Left hindlimb (tissue), 1 donor: ENCODE measurements at regions not wholly inside any gene's neighbourhood (a gene's known extent, or its start where the extent isn't known, plus 50 kb on each side); places are given as distances from the start of the nearest gene placed in this dataset.
A peak's percentile ranks its signal among the peaks of the same experiment; 100 is the strongest.

Source experiments
- DNase-seq: peaks from one replicate; pipeline ENCODE4 v3.0.0-alpha.2; 2018

DNA sequence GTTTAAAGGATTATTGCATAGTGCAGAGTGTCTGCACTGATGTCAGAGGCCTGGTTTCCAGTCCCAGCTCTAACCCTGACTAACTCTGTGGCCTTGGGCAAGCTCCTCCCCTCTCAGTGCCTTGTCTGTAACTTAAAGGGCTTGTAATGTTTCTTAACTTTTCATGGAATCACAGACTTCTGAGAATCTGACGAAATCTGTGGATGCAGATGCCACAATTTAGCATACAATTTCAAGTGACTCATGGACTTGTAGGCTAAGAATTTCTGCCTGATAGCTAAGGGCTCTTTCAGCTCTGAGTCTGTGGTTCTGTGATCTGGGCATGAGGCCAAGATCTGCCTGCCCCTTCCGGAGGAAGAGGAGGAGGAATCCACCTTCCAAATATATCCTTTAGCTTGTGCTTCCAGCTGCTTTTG is 236.9 kb downstream of the AR start:
- peak; percentile 73 for DNase-seq

GRCh38 chrX:67781132-67781531 is 237.3 kb downstream of the AR start:
- no peak for DNase-seq

DNA sequence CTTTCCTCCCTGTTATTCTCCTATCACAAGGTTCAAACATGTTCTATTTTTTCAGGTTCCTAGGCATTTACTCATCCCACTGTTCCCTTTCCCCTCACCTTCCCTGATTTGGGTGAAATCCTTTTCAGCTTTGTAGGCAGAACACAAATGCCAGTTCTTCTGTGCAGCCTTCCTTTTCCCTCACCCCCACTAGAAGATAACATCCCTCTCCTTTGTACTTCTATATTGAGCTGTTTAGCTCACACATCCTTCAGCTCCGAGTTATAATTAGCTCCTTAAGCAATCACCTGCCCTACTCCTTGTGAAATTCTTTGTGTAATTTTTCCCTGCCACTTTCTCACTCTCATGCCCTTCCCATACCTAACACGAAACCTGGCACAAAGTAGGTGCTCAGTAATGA is 240.9 kb downstream of the AR start:
- DNase-seq, result no peak

GRCh38 chrX:67787196-67787595 is 243.4 kb downstream of the AR start:
- no peak for DNase-seq

DNA sequence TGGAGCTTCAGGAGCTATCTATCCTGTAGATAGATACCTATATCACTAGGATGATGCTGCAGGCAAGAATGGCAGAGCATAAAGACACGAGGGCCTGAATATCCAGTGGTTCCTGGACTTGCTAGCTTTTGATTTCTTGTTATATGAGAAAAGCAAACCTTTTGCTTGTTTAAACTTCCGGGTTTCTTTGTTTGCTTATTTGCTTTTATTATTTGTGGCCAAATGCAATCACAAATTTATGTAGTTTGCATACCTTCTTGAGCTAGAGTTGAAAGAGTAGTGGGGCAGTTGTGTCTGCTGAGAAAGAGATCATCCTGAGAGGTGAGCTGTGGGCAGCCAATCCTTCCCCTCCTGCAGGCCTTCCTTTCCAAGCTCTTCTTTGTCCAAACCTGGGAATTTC is 245.7 kb downstream of the AR start:
- no peak for DNase-seq
